H1 (cell line): ENCODE measurements at regions not wholly inside any gene's neighbourhood (a gene's known extent, or its start where the extent isn't known, plus 50 kb on each side); places are given as distances from the start of the nearest gene placed in this dataset.

Source experiments
- ATF3 ChIP-seq: IDR thresholded peaks from 2 replicates; pipeline ENCODE4 v1.6.1; 2011; ENCODE audit warnings: low read depth, mild to moderate bottlenecking, low read length; ENCODE audit not compliant: insufficient read depth
- BRCA1 ChIP-seq: IDR thresholded peaks from 2 replicates; pipeline ENCODE4 v1.6.1; 2012; ENCODE audit warnings: low read depth, low read length, improper control_type of control experiment
- CBX5 ChIP-seq: fragments of 300-800, 300-1000 bp; sonication (generic); IDR thresholded peaks from 2 replicates; pipeline ENCODE4 v1.7.1; 2016; ENCODE audit warnings: antibody characterized with exemption, low read length, low read depth
- CHD1 ChIP-seq: IDR thresholded peaks from 2 replicates; pipeline ENCODE4 v1.6.1; 2012; ENCODE audit warnings: low read depth, low read length, improper control_type of control experiment
- CHD7 ChIP-seq: fragments of 300-600 bp; sonication (generic); IDR thresholded peaks from 2 replicates; pipeline ENCODE4 v1.7.1; 2012; ENCODE audit warnings: low read length, moderate library complexity, mild to moderate bottlenecking, inconsistent platforms; ENCODE audit not compliant: insufficient replicate concordance
- CREB1 ChIP-seq: IDR thresholded peaks from 2 replicates; pipeline ENCODE4 v1.6.1; 2012; ENCODE audit warnings: inconsistent platforms
- EGR1 ChIP-seq: IDR thresholded peaks from 2 replicates; pipeline ENCODE4 v1.6.1; 2011; ENCODE audit warnings: low read depth, low read length, borderline replicate concordance
- RXRA ChIP-seq: IDR thresholded peaks from 2 replicates; pipeline ENCODE4 v1.6.1; 2011; ENCODE audit warnings: low read depth, mild to moderate bottlenecking, low read length, moderate library complexity; ENCODE audit not compliant: insufficient read depth

- TF ChIP-seq CHD7 (no peak), ATF3 (no peak), CBX5 (no peak), RXRA (no peak), CHD1 (no peak), EGR1 (no peak), CREB1 (no peak), BRCA1 (no peak)
Observed at GRCh38 chr21:28220680-28221079, 772.0 kb downstream of the LTN1 start (continued).
